Thyroid gland (tissue), 4 donors: ENCODE measurements at regions not wholly inside any gene's neighbourhood (a gene's known extent, or its start where the extent isn't known, plus 50 kb on each side); places are given as distances from the start of the nearest gene placed in this dataset.

Experiments
- DNase-seq, 2 donors: peaks; one replicate each; pipeline ENCODE4 v3.0.0-alpha.2; 2019
- H3K27ac ChIP-seq, 3 donors: fragments of 200-600 bp; sonication (generic); 1 replicate in 2 of 3; 2 replicates in 1 of 3; pipeline ENCODE4 v1.5.1; 2016 to 2019; ENCODE audit warnings: mild to moderate bottlenecking in 1 of 3, moderate library complexity in 1 of 3
- H3K27me3 ChIP-seq: fragments of 200-600 bp; sonication (generic); one replicate; pipeline ENCODE4 v1.5.1; 2019
- H3K36me3 ChIP-seq, 2 donors: fragments of 200-600 bp; sonication (generic); one replicate each; pipeline ENCODE4 v1.5.1; 2016 to 2019
- H3K4me1 ChIP-seq, 2 donors: fragments of 200-600 bp; sonication (generic); one replicate each; pipeline ENCODE4 v1.5.1; 2017 to 2019
- H3K4me3 ChIP-seq, 3 donors: fragments of 200-600 bp; sonication (generic); replicated peaks in 1 of 3; 1 replicate in 2 of 3; 2 replicates in 1 of 3; pipeline ENCODE4 v1.5.1; 2016; ENCODE audit warnings: mild to moderate bottlenecking in 1 of 3
- H3K9me3 ChIP-seq: fragments of 200-600 bp; sonication (generic); one replicate; pipeline ENCODE4 v1.5.1; 2017
- POLR2A ChIP-seq, 2 donors: fragments of 450-650 bp; IDR thresholded peaks; one replicate each; pipeline ENCODE4 v1.6.1; 2017; ENCODE audit warnings: antibody characterized with exemption in 2 of 2, mild to moderate bottlenecking in 2 of 2, moderate library complexity in 1 of 2
- WGBS, 2 donors: methylation state at CpG; one replicate each; pipeline ENCODE4 v1.1.5; 2017; 5-methylcytosine and 5-hydroxymethylcytosine counted together
- intact Hi-C: fragments of 100-400 bp; cut with DNase I; formaldehyde crosslinking; loops from one replicate; pipeline ENCODE4 v1.15.1; 2023
- TF ChIP-seq, protein P1 (sequence below), 6 experiments: fragments of 200-600 bp in 3 of 6; fragments of 450-650 bp in 3 of 6; sonication (generic) in 3 of 6; IDR thresholded peaks; one replicate each; pipeline ENCODE4 v1.5.1; 2016 to 2019; ENCODE audit warnings: antibody characterized with exemption in 6 of 6, mild to moderate bottlenecking in 2 of 6, inconsistent platforms in 1 of 6, moderate library complexity in 1 of 6

DNA sequence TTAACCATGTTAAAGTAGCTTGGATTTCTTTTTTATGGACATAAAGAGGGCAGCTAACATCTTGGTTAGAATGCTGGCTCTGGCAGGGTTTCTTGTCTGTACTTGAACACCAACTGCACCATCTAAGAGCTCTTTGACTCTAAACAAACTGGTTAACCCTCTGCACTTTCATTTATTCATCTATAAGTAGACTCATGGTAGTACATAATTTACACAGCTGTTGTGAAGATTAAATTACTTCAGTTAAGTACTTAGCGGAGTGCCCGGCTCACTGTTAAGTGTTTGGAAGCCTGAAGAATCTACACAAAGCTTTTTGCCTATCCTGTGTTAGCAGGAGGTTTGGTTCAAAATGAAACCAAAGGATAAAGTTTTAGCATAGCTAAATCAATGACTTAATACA, 846.2 kb upstream of the API5 start:
- H3K27ac ChIP-seq, result no peak overlapping the region
- TF ChIP-seq, protein P1, sequence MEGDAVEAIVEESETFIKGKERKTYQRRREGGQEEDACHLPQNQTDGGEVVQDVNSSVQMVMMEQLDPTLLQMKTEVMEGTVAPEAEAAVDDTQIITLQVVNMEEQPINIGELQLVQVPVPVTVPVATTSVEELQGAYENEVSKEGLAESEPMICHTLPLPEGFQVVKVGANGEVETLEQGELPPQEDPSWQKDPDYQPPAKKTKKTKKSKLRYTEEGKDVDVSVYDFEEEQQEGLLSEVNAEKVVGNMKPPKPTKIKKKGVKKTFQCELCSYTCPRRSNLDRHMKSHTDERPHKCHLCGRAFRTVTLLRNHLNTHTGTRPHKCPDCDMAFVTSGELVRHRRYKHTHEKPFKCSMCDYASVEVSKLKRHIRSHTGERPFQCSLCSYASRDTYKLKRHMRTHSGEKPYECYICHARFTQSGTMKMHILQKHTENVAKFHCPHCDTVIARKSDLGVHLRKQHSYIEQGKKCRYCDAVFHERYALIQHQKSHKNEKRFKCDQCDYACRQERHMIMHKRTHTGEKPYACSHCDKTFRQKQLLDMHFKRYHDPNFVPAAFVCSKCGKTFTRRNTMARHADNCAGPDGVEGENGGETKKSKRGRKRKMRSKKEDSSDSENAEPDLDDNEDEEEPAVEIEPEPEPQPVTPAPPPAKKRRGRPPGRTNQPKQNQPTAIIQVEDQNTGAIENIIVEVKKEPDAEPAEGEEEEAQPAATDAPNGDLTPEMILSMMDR (IDR thresholded peaks at IDR 0.05), result no peak
- no peak for TF ChIP-seq POLR2A (IDR thresholded peaks at IDR 0.05)
- intact Hi-C loops, result no loop called here

DNA sequence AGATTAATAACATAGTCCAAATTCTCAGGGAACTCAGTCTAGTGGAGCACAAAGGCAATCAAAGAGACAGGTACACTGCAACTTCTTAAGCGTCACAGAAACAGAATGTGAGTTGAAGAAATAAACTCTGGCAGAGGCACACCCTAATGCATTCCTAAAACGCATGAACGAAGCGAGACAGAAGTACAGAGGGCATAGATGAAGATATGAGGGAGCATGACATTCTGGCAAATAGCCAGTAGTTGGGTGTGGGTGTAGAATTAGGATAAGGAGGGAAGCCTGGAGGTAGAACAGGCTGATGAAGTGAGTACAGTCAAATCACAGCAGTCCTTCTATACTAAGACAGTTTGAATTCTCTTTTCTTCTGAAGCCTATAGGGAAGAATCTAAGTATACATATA, 838.7 kb upstream of the API5 start:
- Histone ChIP-seq H3K36me3 (no peaks in the 10 kb centered on the region), H3K4me1 (no peaks in the 10 kb centered on the region), H3K9me3 (no peaks in the 10 kb centered on the region), H3K27ac (no peak overlapping the region), H3K4me3 (no peak overlapping the region), H3K27me3 (no peaks in the 10 kb centered on the region)
- intact Hi-C loops, result no loop called here
- no peak for TF ChIP-seq POLR2A (IDR thresholded peaks at IDR 0.05)
- TF ChIP-seq, protein P1 (IDR thresholded peaks at IDR 0.05), result no peak
- 19 to 29% methylated on average over 4 of the region's 4 CpGs for WGBS, 2 donors
- DNase-seq, result peak; percentile 14 to 19

More for the DNA sequence above, 846.2 kb upstream of the API5 start:
- 15 to 16% methylated on average over 2 of the region's 2 CpGs for WGBS, 2 donors
- H3K9me3 ChIP-seq, result no peaks in the 10 kb centered on the region
- H3K36me3 ChIP-seq, result no peaks in the 10 kb centered on the region
- H3K27me3 ChIP-seq, result no peaks in the 10 kb centered on the region
- H3K4me3 ChIP-seq, result no peak overlapping the region
- DNase-seq, result no peak
- H3K4me1 ChIP-seq, result no peaks in the 10 kb centered on the region

DNA sequence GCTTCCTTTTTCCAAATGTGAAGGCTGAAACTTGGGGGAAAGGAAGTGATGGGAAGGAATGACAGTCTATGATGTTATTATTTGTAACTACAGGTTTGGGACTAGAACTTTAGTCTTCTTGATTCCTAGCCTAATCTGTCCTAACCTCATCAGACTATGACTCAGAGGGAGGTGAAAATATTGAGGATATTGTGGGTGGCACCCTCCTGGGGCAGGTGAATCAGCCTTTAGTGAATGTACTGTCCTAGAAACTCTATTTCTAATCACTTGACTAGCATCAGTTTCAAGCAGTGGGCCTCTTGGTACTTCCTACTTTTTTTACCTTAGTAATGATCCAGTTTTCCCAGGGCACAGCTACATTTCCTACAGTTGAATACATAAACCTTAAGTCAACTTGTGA, 829.0 kb upstream of the API5 start:
- H3K9me3 ChIP-seq, result no peaks in the 10 kb centered on the region
- no peaks in the 10 kb centered on the region for H3K4me1 ChIP-seq
- no peak for DNase-seq
- no peak for TF ChIP-seq POLR2A (IDR thresholded peaks at IDR 0.05)
- TF ChIP-seq, protein P1 (IDR thresholded peaks at IDR 0.05), result no peak
- intact Hi-C loops, result no loop called here
- H3K36me3 ChIP-seq, result no peaks in the 10 kb centered on the region
- H3K4me3 ChIP-seq, result no peak overlapping the region
- H3K27me3 ChIP-seq, result no peaks in the 10 kb centered on the region
- H3K27ac ChIP-seq, result no peak overlapping the region

DNA sequence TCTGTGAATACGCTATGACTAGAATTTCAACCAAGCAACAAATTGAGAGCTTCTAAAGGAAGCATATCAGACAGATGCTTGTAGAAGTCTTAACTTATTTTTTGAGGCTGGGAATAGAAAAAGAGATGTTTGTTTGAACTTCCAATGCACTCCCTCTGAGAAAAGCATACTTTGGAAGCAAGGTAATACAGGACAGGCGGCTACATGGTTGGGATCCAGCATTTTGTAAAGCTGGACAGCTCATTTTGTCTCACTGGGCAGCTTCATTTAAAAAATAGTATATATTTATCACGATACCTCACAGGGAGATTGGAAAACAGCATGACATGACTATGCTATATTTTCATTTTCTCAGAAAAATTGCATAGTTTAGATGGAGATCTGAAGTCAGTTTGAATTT, 821.3 kb upstream of the API5 start:
- H3K36me3 ChIP-seq, result no peaks in the 10 kb centered on the region
- H3K9me3 ChIP-seq, result no peaks in the 10 kb centered on the region
- no peak overlapping the region for H3K4me3 ChIP-seq
- DNase-seq, result no peak
- intact Hi-C loops, result no loop called here
- TF ChIP-seq, protein P1 (IDR thresholded peaks at IDR 0.05), result no peak
- TF ChIP-seq POLR2A (IDR thresholded peaks at IDR 0.05), result no peak
- no peaks in the 10 kb centered on the region for H3K27me3 ChIP-seq
- no peak overlapping the region for H3K27ac ChIP-seq
- WGBS, 2 donors, result 73 to 88% methylated on average over 3 of the region's 3 CpGs
- H3K4me1 ChIP-seq, result no peaks in the 10 kb centered on the region

DNA sequence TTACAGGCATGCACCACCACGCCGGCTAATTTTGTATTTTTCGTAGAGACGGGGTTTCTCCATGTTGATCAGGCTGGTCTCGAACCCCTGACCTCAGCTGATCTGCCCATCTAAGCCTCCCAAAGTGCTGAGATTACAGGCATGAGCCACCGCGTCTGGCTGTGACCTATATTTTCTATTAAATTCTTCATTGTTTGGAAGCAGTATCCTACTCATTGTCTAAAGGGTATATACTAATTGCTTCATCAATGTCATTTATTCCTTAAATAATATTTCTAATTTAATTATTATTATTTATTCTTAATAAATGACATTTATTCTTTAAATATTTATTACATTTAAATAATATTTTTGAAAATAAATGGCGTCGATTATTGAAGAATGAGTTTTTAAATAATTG, 817.3 kb upstream of the API5 start:
- WGBS, 2 donors, result 96 to 97% methylated on average over 9 of the region's 9 CpGs
- Histone ChIP-seq H3K4me1 (no peaks in the 10 kb centered on the region), H3K4me3 (no peak overlapping the region), H3K27me3 (no peaks in the 10 kb centered on the region), H3K27ac (no peak overlapping the region), H3K36me3 (no peaks in the 10 kb centered on the region), H3K9me3 (no peaks in the 10 kb centered on the region)
- DNase-seq, result no peak
- intact Hi-C loops, result no loop called here
- TF ChIP-seq POLR2A (IDR thresholded peaks at IDR 0.05), result no peak
- TF ChIP-seq, protein P1 (IDR thresholded peaks at IDR 0.05), result no peak
